ENCODE measurements at regions not wholly inside any gene's neighbourhood (a gene's known extent, or its start where the extent isn't known, plus 50 kb on each side); places are given as distances from the start of the nearest gene placed in this dataset.

DNA sequence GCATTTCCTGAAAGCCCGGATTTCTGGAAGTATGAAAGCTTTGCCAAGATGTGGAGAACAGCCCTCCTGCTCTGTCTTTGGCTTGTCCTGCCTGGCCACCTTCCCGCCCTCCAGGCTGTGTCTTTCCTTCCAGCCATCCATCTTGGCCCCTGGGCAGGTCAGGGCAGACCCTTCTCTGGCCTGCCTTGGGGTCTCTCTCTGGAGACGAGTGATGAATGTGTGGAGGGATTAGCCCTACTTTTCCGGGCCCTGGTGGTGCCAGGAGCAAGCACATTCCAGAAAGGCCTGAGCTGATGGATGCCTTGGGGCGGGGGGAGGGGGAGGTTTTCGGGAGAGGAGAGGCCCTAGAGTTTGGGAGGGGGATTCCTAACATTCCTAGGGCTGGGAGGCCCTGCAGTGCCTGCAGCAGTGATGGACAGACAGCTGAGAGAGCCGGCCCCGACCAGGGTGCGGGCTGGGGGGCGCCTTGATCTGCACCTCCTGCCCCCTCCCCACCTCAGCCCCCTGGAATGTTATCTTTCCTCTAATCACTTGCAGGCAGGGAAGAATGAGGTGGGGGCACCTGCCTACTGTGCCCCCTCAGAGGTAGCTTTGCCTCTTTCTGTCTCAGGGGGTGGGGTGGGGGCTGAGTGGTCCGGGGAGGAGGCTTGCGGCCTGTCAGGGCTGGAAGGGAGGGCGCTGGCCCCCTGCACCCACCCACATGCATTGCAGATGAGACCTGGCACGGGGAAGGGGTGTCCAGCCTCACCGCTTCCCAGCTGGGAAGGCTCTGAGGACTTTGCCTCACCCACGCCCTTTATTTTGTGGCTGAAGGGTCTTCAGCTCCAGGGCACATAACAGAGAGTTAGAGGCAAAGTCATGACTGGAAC, 156.2 kb downstream of the DDX1 start:
- Mint-ChIP-seq H3K4me3 (no peak overlapping the region), H3K36me3 (ENCODE audit: low read depth) (no peaks in the 10 kb centered on the region), H3K27me3 (ENCODE audit: low read depth) (no peaks in the 10 kb centered on the region), H3K4me1 (peaks cover 53% of the 10 kb centered on the region), H3K9me3 (no peaks in the 10 kb centered on the region), H3K27ac (ENCODE audit: unreplicated experiment) (no peak overlapping the region)
- TF ChIP-seq, protein P1, sequence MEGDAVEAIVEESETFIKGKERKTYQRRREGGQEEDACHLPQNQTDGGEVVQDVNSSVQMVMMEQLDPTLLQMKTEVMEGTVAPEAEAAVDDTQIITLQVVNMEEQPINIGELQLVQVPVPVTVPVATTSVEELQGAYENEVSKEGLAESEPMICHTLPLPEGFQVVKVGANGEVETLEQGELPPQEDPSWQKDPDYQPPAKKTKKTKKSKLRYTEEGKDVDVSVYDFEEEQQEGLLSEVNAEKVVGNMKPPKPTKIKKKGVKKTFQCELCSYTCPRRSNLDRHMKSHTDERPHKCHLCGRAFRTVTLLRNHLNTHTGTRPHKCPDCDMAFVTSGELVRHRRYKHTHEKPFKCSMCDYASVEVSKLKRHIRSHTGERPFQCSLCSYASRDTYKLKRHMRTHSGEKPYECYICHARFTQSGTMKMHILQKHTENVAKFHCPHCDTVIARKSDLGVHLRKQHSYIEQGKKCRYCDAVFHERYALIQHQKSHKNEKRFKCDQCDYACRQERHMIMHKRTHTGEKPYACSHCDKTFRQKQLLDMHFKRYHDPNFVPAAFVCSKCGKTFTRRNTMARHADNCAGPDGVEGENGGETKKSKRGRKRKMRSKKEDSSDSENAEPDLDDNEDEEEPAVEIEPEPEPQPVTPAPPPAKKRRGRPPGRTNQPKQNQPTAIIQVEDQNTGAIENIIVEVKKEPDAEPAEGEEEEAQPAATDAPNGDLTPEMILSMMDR (conservative IDR thresholded peaks at IDR 0.05) = no peak
- no peak for DNase-seq (ENCODE audit: low read depth, low spot score)

DNA sequence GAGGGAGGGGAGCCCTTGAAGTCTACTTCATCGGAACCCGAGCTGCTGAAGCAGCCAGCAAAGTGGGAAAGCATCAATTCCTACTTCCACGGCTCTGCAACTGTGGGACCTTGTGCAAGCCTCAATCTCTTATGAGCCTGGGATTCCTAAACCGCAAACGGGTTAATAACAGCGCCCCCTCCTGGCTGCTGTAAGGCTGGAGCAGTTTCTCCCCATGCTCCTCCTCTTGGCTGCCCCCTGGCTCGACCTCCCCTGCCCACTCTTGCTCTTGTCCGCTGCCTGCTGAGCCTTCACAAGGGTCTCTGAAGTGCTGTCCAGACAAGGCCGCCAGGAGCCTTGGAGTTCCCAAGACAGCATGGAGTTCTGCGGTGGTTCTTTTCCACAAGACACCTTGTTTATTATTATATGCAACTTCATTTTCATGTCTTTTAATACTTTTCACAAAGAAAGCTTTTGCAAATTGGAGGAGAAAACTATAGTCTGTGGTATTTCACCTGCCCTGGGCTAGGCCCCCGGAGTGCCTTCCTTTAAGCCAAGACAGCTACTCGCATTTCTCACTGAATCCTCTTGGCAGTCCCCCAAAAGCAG, 157.2 kb downstream of the DDX1 start:
- H3K9me3 Mint-ChIP-seq = no peaks in the 10 kb centered on the region
- peak overlapping the region; percentile 95 for H3K27ac Mint-ChIP-seq (ENCODE audit: unreplicated experiment)
- DNase-seq (ENCODE audit: low read depth, low spot score) = peak; percentile 55
- H3K4me3 Mint-ChIP-seq = no peak overlapping the region
- TF ChIP-seq, protein P1 (conservative IDR thresholded peaks at IDR 0.05) = peak; percentile 60
- H3K4me1 Mint-ChIP-seq = peaks cover 53% of the 10 kb centered on the region
- no peaks in the 10 kb centered on the region for H3K36me3 Mint-ChIP-seq (ENCODE audit: low read depth)
- no peaks in the 10 kb centered on the region for H3K27me3 Mint-ChIP-seq (ENCODE audit: low read depth)

DNA sequence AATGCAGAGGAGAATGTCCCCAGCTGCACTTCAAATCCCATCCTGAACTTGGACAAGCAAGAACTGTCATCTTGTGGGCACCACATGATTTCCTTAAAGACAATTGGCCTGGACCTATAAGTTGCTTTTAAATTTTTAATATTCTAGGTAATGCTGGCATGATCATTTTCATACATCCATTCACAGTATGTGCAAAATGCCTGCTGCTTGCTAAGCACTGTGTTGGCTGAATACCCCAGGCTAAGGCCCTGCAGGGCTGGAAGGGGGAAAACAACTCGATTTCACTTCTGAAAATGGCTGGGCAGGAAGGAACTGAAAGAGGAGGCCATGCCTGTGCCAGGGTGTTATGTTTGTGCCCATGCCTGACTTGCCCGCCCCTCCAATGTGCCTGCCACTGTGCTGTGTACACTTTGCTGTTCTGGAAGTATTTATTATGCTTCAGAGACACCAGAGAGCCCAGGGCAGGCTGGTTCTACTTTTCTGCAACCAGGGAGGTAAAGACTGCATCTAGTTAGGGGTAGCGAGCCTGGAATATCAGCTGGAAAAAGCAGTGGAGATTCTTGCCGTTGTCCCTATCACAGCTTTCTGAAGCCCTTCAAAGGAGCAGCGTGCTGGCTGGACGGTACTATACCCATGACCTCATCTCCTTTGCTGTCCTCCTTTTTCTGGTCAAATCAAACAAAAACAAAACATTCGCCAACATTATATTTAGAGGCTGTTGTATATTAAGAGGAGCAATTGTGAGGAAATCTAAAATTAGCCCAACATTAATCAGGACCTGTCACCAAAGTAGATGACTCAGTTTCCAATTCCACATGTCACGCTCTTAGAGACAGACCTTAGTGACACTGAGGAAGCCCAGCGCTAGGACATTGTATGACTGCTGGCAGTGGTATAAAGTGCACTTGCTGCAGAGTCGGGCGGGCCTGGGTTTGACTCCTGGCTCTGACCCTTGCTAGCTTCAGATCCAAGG, 158.1 kb downstream of the DDX1 start:
- no peaks in the 10 kb centered on the region for H3K36me3 Mint-ChIP-seq (ENCODE audit: low read depth)
- H3K27ac Mint-ChIP-seq (ENCODE audit: unreplicated experiment) = peak overlapping the region; percentile 64
- H3K4me3 Mint-ChIP-seq = no peak overlapping the region
- H3K4me1 Mint-ChIP-seq = peaks cover 53% of the 10 kb centered on the region
- no peaks in the 10 kb centered on the region for H3K9me3 Mint-ChIP-seq
- no peak for DNase-seq (ENCODE audit: low read depth, low spot score)
- no peaks in the 10 kb centered on the region for H3K27me3 Mint-ChIP-seq (ENCODE audit: low read depth)
- TF ChIP-seq, protein P1 (conservative IDR thresholded peaks at IDR 0.05) = no peak

DNA sequence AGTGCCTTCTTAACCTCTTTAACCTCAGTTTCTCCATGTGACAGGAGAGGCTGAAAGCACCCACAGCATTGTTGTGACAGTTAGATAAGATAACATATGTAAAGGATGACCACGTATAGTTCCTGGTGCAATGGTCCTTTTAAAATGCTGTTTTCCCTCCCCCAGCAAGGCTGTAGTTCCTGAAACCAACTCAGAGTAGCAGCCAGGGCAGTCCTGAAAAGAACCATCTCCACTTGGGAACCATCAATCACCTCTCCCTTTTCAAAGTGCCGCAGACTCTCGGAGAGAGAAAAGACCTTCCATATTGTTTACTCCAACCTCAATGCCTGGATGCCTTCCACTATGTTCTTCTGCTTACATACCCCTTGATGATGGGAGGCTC, 158.8 kb downstream of the DDX1 start:
- Mint-ChIP-seq H3K4me3 (no peak overlapping the region), H3K27ac (ENCODE audit: unreplicated experiment) (peak overlapping the region; percentile 40), H3K9me3 (peaks cover 3% of the 10 kb centered on the region), H3K27me3 (ENCODE audit: low read depth) (no peaks in the 10 kb centered on the region), H3K4me1 (peaks cover 49% of the 10 kb centered on the region), H3K36me3 (ENCODE audit: low read depth) (peaks cover 3% of the 10 kb centered on the region)
- DNase-seq (ENCODE audit: low read depth, low spot score) = no peak
- TF ChIP-seq, protein P1 (conservative IDR thresholded peaks at IDR 0.05) = no peak

DNA sequence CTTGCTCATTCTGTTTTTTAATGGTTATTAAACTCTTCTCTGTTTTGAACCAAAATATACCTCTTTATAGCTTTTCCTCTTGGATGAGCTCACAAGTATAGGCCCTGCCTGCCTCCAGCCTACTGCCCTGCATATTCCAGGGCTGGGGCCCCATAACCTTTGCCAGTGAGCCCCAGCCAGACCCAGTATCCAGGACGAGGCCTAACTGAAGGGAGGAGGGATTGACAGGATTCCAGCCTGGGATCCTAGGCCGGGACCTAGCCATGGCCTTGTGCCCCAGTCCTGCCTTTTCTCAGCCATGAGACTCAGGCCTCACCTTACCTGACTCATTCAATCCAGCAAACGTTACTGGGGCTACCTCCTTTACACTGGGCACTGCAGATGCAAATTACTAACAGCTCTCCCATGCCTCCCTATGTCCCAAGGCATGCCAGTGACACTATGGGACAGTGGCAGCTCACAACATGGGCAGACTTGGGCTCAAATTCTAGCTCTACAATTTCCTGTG, 159.2 kb downstream of the DDX1 start:
- DNase-seq (ENCODE audit: low read depth, low spot score) = no peak
- peaks cover 3% of the 10 kb centered on the region for H3K9me3 Mint-ChIP-seq
- no peak overlapping the region for H3K4me3 Mint-ChIP-seq
- H3K36me3 Mint-ChIP-seq (ENCODE audit: low read depth) = peaks cover 3% of the 10 kb centered on the region
- peak overlapping the region; percentile 40 for H3K27ac Mint-ChIP-seq (ENCODE audit: unreplicated experiment)
- TF ChIP-seq, protein P1 (conservative IDR thresholded peaks at IDR 0.05) = no peak
- peaks cover 49% of the 10 kb centered on the region for H3K4me1 Mint-ChIP-seq
- H3K27me3 Mint-ChIP-seq (ENCODE audit: low read depth) = no peaks in the 10 kb centered on the region

Data from neural crest cell (in vitro differentiated cells).